ENCODE measurements at regions not wholly inside any gene's neighbourhood (a gene's known extent, or its start where the extent isn't known, plus 50 kb on each side); places are given as distances from the start of the nearest gene placed in this dataset.

DNA sequence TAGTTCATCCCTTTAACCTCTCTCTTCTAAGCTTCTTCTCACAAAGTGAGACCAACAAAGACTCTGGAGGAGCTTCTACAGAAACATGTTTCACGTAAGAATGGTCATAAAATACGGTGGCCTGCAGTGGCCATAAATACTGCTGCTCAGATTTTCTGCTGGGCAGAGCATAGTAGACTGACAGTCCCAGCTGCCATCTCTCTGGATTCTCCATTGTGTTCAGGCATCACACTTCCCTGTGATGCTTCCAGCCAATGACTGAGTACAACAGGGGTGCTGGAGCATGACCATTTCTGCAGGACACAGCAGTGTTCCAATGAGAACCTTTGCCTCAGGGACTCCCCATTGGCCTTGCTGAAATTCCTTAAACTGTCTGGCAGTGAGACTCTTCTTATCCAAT, 392.6 kb downstream of the MMUT start:
- Histone ChIP-seq H3K4me3 (ENCODE audit: low read depth, low read length) (no peak overlapping the region), H3K36me3 (ENCODE audit: control insufficient read depth, insufficient read depth, low read length) (no peaks in the 10 kb centered on the region), H3K27me3 (ENCODE audit: control insufficient read depth, insufficient read depth, low read length) (no peaks in the 10 kb centered on the region)
- CTCF ChIA-PET: no interaction called here
- POLR2A ChIA-PET: no interaction called here
- DNase-seq (ENCODE audit: low read depth): no peak
- TF ChIP-seq, protein P1, sequence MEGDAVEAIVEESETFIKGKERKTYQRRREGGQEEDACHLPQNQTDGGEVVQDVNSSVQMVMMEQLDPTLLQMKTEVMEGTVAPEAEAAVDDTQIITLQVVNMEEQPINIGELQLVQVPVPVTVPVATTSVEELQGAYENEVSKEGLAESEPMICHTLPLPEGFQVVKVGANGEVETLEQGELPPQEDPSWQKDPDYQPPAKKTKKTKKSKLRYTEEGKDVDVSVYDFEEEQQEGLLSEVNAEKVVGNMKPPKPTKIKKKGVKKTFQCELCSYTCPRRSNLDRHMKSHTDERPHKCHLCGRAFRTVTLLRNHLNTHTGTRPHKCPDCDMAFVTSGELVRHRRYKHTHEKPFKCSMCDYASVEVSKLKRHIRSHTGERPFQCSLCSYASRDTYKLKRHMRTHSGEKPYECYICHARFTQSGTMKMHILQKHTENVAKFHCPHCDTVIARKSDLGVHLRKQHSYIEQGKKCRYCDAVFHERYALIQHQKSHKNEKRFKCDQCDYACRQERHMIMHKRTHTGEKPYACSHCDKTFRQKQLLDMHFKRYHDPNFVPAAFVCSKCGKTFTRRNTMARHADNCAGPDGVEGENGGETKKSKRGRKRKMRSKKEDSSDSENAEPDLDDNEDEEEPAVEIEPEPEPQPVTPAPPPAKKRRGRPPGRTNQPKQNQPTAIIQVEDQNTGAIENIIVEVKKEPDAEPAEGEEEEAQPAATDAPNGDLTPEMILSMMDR (IDR thresholded peaks at IDR 0.05; ENCODE audit: insufficient read depth, low read depth, low read length): no peak

- Histone ChIP-seq H3K36me3 (ENCODE audit: control insufficient read depth, insufficient read depth, low read length) (no peaks in the 10 kb centered on the region), H3K4me3 (ENCODE audit: low read depth, low read length) (no peak overlapping the region), H3K27me3 (ENCODE audit: control insufficient read depth, insufficient read depth, low read length) (no peaks in the 10 kb centered on the region)
- TF ChIP-seq, protein P1 (IDR thresholded peaks at IDR 0.05; ENCODE audit: insufficient read depth, low read depth, low read length): no peak
- POLR2A ChIA-PET: no interaction called here
- no peak for DNase-seq (ENCODE audit: low read depth)
- CTCF ChIA-PET: no interaction called here
These were observed 408.7 kb downstream of the MMUT start for GRCh38 chr6:49054311-49054710.

- DNase-seq (ENCODE audit: low read depth): no peak
- TF ChIP-seq, protein P1 (IDR thresholded peaks at IDR 0.05; ENCODE audit: insufficient read depth, low read depth, low read length): no peak
- Histone ChIP-seq H3K36me3 (ENCODE audit: control insufficient read depth, insufficient read depth, low read length) (no peaks in the 10 kb centered on the region), H3K27me3 (ENCODE audit: control insufficient read depth, insufficient read depth, low read length) (no peaks in the 10 kb centered on the region), H3K4me3 (ENCODE audit: low read depth, low read length) (no peak overlapping the region)
- ChIA-PET CTCF (no interaction called here), POLR2A (no interaction called here)
These were observed 410.2 kb downstream of the MMUT start for GRCh38 chr6:49052901-49053300.

DNA sequence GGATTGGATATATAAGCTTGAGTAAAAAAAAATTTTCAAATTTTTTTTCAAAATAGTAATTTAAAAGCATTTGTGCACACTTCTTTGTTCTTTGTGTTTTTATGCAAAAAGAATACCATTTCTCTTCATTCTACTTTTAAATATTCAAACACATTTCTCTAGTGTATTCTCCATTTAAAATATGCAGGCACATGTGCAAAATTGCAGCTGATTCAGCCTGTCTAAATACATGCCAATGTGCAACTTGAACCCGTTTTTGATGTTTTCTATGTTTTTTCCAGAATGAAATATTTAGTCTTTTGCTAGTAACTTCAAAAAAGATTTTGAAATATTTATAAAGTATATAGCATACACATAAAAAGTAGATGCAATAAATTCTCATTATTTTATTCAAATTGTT, 411.8 kb downstream of the MMUT start:
- ChIA-PET POLR2A (no interaction called here), CTCF (interaction anchor here (0.6 kb wide), 1 partner anchor 1263 kb away, joined by 8 read pairs; no protein-coding TSS in a partner anchor)

DNA sequence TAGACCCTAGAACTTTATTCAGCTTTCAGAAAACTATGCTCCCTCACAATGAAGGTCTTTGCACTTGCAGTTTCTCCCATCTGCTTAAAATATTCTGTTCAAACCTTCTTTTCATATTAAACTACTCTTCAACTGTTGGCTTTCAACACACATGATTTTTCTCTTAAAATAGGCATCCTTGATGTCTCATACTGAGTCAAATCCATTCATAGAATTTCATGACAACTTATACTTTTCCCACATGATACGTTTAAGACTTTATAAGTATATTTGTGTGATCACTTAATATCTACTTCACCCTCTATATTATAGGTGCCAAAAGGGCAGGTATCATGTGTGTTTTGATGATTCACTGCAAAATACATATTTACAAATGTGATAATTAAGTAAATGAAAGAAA, 412.5 kb downstream of the MMUT start:
- TF ChIP-seq, protein P1 (IDR thresholded peaks at IDR 0.05; ENCODE audit: insufficient read depth, low read depth, low read length): no peak
- POLR2A ChIA-PET: no interaction called here

More for the DNA sequence above, 411.8 kb downstream of the MMUT start:
- TF ChIP-seq, protein P1 (IDR thresholded peaks at IDR 0.05; ENCODE audit: insufficient read depth, low read depth, low read length): no peak
- Histone ChIP-seq H3K4me3 (ENCODE audit: low read depth, low read length) (no peak overlapping the region), H3K27me3 (ENCODE audit: control insufficient read depth, insufficient read depth, low read length) (no peaks in the 10 kb centered on the region), H3K36me3 (ENCODE audit: control insufficient read depth, insufficient read depth, low read length) (no peaks in the 10 kb centered on the region)
- DNase-seq (ENCODE audit: low read depth): no peak

More for the DNA sequence above, 412.5 kb downstream of the MMUT start:
- no peak for DNase-seq (ENCODE audit: low read depth)
- Histone ChIP-seq H3K4me3 (ENCODE audit: low read depth, low read length) (no peak overlapping the region), H3K27me3 (ENCODE audit: control insufficient read depth, insufficient read depth, low read length) (no peaks in the 10 kb centered on the region), H3K36me3 (ENCODE audit: control insufficient read depth, insufficient read depth, low read length) (no peaks in the 10 kb centered on the region)
- CTCF ChIA-PET: no interaction called here

Measured in BJ (cell line).